Glomerular endothelial cell (primary cell): ENCODE measurements at regions not wholly inside any gene's neighbourhood (a gene's known extent, or its start where the extent isn't known, plus 50 kb on each side); places are given as distances from the start of the nearest gene placed in this dataset.
"Not testable (repeated sequence)": the region's sequence is repeated elsewhere in the genome, so short reads cannot be mapped to it uniquely, and the experiment has no call there.

Experiments used
- DNase-seq: peaks from one replicate; pipeline ENCODE4 v3.0.0-alpha.2; 2011; ENCODE audit warnings: low read depth, low spot score; ENCODE audit errors: extremely low read depth

GRCh38 chr5:160479220-160479619, 57.6 kb downstream of the PTTG1 start:
- no peak for DNase-seq

- DNase-seq, result no peak
Observed at GRCh38 chr5:160479926-160480325, 58.3 kb downstream of the PTTG1 start.

GRCh38 chr5:160480652-160481051, 59.0 kb downstream of the PTTG1 start:
- DNase-seq, result no peak

- no peak for DNase-seq
Observed at GRCh38 chr5:160484678-160485077, 63.0 kb downstream of the PTTG1 start.

- no peak for DNase-seq
Observed at GRCh38 chr5:160485364-160485969, 63.8 kb downstream of the PTTG1 start.

GRCh38 chr5:160486573-160486972, 64.9 kb downstream of the PTTG1 start:
- DNase-seq, result no peak

- DNase-seq, result no peak
Observed at GRCh38 chr5:160488394-160489325, 67.0 kb downstream of the PTTG1 start.

GRCh38 chr5:160491438-160491837, 69.8 kb downstream of the PTTG1 start:
- no peak for DNase-seq

- DNase-seq, result no peak
Observed at GRCh38 chr5:160492565-160492964, 70.9 kb downstream of the PTTG1 start.

- no peak for DNase-seq
Observed at GRCh38 chr5:160493806-160494338, 72.2 kb downstream of the PTTG1 start.

- DNase-seq, result no peak
Observed at GRCh38 chr5:160494451-160494850, 72.8 kb downstream of the PTTG1 start.

GRCh38 chr5:160496334-160496733, 74.7 kb downstream of the PTTG1 start:
- no peak for DNase-seq

- DNase-seq, result no peak
Observed at GRCh38 chr5:160496784-160497183, 75.1 kb downstream of the PTTG1 start.

GRCh38 chr5:160497878-160498277, 76.2 kb downstream of the PTTG1 start:
- no peak for DNase-seq

GRCh38 chr5:160498441-160499043, 76.9 kb downstream of the PTTG1 start:
- not testable (repeated sequence) for DNase-seq

- DNase-seq, result no peak
Observed at GRCh38 chr5:160500786-160501779, 79.4 kb downstream of the PTTG1 start.

- DNase-seq, result no peak
Observed at GRCh38 chr5:160504906-160505305, 83.3 kb downstream of the PTTG1 start.

GRCh38 chr5:160506006-160507004, 84.7 kb downstream of the PTTG1 start:
- no peak for DNase-seq

GRCh38 chr5:160507221-160507721, 85.6 kb downstream of the PTTG1 start:
- no peak for DNase-seq
